Skeletal muscle tissue (tissue), 3 donors: ENCODE measurements at regions not wholly inside any gene's neighbourhood (a gene's known extent, or its start where the extent isn't known, plus 50 kb on each side); places are given as distances from the start of the nearest gene placed in this dataset.
A peak's percentile ranks its signal among the peaks of the same experiment; 100 is the strongest.

Experiments
- H3K27ac ChIP-seq: one replicate; pipeline ENCODE4 v1.7.0; 2013; ENCODE audit warnings: mild to moderate bottlenecking, low read depth, low read length, inconsistent platforms
- H3K27me3 ChIP-seq, 3 donors: one replicate each; pipeline ENCODE4 v1.7.0; 2013; ENCODE audit warnings: low read length in 3 of 3; ENCODE audit not compliant: control insufficient read depth in 3 of 3, insufficient read depth in 3 of 3
- H3K36me3 ChIP-seq, 3 donors: one replicate each; pipeline ENCODE4 v1.7.0; 2013; ENCODE audit warnings: low read length in 3 of 3; ENCODE audit not compliant: control insufficient read depth in 3 of 3, insufficient read depth in 3 of 3
- H3K4me1 ChIP-seq, 3 donors: one replicate each; pipeline ENCODE4 v1.7.0; 2013; ENCODE audit warnings: low read length in 3 of 3, mild to moderate bottlenecking in 3 of 3; ENCODE audit not compliant: control insufficient read depth in 3 of 3, insufficient read depth in 3 of 3
- H3K4me3 ChIP-seq, 3 donors: one replicate each; pipeline ENCODE4 v1.7.0; 2013; ENCODE audit warnings: low read length in 3 of 3
- H3K9ac ChIP-seq, 3 donors: one replicate each; pipeline ENCODE4 v1.7.0; 2013; ENCODE audit warnings: low read length in 3 of 3, mild to moderate bottlenecking in 3 of 3, moderate library complexity in 2 of 3, low read depth in 1 of 3
- H3K9me3 ChIP-seq, 3 donors: one replicate each; pipeline ENCODE4 v1.7.0; 2013; ENCODE audit warnings: low read length in 3 of 3; ENCODE audit not compliant: control insufficient read depth in 3 of 3
- donor health status: Osteomylitis.

DNA sequence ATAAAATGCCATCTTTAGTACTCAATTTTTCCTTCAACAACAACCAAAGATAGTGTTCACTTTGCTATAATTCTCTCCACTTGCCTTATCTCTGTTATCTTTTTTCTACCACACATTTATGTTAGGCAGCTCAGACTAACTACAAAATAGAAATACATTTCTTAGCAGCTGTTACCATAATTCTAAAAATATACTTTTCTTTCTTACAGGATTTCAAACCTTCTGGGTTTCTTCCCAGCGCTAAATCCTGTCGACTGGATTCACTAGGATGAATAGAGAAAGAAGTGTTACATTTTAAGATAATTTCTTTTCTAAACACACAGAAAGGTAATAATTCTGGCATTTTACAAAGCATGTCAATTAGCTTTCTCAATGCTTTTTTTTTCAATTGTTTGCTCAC lies 105.5 kb upstream of the GK2 start:
- Histone ChIP-seq H3K36me3 (no peaks in the 10 kb centered on the region), H3K9me3 (no peaks in the 10 kb centered on the region), H3K9ac (no peak overlapping the region), H3K27ac (no peak overlapping the region), H3K4me1 (peaks cover 0 to 7% (median 5%) of the 10 kb centered on the region in 3 donors), H3K4me3 (no peak overlapping the region), H3K27me3 (no peaks in the 10 kb centered on the region)

DNA sequence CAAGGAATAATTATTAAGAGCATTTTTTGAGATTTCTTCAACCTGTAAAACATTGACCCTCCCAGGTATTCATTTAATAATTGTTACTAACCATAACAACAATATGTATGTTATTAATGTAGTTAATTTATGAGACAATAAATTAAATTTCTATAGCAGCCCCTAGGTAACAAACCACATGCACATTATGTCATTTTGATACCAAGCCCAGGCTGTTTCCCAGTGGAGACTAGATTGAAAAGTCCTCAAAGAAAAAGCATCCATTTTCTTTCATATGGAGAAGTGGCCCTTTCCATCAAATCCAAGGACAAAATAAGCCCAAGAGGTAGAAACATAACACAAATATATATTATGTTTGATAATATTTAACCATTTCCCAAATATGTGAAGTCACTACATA lies 104.3 kb upstream of the GK2 start:
- H3K4me1 ChIP-seq = peaks cover 0 to 7% (median 5%) of the 10 kb centered on the region in 3 donors
- H3K4me3 ChIP-seq = no peak overlapping the region
- H3K9ac ChIP-seq = no peak overlapping the region
- no peaks in the 10 kb centered on the region for H3K27me3 ChIP-seq
- no peaks in the 10 kb centered on the region for H3K36me3 ChIP-seq
- no peak overlapping the region for H3K27ac ChIP-seq
- no peaks in the 10 kb centered on the region for H3K9me3 ChIP-seq

DNA sequence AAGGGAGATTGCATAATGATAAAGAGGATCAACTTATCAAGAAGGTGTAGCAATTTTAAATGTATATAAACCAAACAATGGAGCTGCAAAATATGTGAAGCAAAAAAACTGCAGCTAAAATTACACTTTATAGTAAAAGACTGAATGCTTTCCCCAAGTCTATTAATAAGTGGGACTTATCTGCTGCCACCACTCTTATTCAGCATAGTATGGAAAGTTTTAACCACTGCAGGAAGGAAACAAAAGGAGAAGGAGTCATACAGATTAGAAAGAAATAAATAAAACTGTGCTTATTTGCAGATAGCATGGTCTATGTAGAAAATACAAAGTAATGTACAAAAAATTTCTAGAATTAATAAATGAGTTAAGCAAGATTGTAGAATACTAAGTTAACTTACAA lies 94.1 kb upstream of the GK2 start:
- H3K27me3 ChIP-seq = no peaks in the 10 kb centered on the region
- no peaks in the 10 kb centered on the region for H3K36me3 ChIP-seq
- H3K9me3 ChIP-seq = no peaks in the 10 kb centered on the region
- no peak overlapping the region for H3K9ac ChIP-seq
- H3K27ac ChIP-seq = no peak overlapping the region
- no peak overlapping the region for H3K4me3 ChIP-seq
- H3K4me1 ChIP-seq = no peaks in the 10 kb centered on the region

DNA sequence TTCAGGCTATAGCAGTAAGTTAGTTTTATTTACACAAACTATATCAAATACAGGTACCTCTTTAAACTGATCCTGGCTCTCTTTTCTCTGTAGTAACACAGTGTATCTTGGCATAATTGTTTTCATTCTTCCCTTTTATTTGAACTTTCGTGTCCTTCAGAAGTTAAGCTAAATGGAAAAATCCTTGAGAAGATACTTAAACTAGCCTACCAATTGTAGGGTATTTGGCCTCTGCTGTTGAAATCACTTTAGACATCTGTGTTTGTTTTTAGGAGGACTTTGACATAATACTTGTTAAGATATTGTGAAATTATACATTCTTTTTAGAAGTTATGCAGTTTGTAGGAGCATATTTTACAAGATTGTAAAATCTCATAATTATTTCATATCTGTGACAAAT lies 90.3 kb upstream of the GK2 start:
- Histone ChIP-seq H3K9ac (no peak overlapping the region), H3K36me3 (no peaks in the 10 kb centered on the region), H3K27me3 (no peaks in the 10 kb centered on the region), H3K4me3 (peak overlapping the region in 1 of 3 donors; percentile 5), H3K9me3 (no peaks in the 10 kb centered on the region), H3K4me1 (no peaks in the 10 kb centered on the region), H3K27ac (no peak overlapping the region)

DNA sequence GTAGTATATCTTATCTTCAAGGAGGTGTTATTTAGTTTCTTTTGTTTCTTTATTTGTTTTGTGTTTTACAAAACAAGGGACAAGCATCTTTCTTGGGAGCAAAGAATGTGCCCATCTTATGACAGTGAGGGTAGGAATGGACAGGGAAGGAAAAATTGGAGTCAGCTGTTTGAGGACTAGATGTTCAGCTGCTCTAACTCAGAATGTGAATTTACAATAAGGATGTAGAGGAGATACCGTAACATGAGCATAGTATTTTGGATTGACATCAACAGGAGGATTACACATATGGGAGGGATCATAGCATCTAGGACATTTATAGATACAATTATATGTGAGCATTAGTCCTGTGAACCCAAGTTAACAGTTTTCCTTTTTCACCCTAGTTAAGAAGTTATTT lies 89.0 kb upstream of the GK2 start:
- Histone ChIP-seq H3K4me3 (no peak overlapping the region), H3K9ac (no peak overlapping the region)

DNA sequence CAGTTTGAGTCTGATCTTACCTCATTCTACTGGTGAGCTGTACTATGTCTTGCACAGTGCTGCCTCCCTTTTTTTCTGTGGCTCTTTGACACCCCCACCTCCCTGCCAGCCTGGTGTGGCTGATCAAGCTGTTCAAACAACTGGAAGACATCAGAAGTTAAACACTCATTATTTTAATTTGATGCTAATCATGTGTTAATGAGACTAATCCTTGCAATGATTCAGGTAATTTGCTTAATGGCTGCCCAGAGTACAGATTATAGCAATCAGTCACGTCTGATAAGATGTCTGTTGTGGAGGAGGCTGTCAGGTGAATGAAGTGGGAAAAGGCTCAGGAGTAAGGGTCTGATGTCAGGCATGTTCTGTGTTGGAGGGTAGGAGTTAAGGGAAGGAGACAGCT lies 87.4 kb upstream of the GK2 start:
- H3K4me1 ChIP-seq = no peaks in the 10 kb centered on the region
- H3K9me3 ChIP-seq = no peaks in the 10 kb centered on the region
- H3K27me3 ChIP-seq = no peaks in the 10 kb centered on the region
- H3K36me3 ChIP-seq = no peaks in the 10 kb centered on the region
- no peak overlapping the region for H3K27ac ChIP-seq
- no peak overlapping the region for H3K9ac ChIP-seq
- peak overlapping the region in 1 of 3 donors; percentile 45 for H3K4me3 ChIP-seq

More for the DNA sequence above, 89.0 kb upstream of the GK2 start:
- Histone ChIP-seq H3K36me3 (no peaks in the 10 kb centered on the region), H3K27ac (no peak overlapping the region), H3K9me3 (no peaks in the 10 kb centered on the region), H3K27me3 (no peaks in the 10 kb centered on the region), H3K4me1 (no peaks in the 10 kb centered on the region)

DNA sequence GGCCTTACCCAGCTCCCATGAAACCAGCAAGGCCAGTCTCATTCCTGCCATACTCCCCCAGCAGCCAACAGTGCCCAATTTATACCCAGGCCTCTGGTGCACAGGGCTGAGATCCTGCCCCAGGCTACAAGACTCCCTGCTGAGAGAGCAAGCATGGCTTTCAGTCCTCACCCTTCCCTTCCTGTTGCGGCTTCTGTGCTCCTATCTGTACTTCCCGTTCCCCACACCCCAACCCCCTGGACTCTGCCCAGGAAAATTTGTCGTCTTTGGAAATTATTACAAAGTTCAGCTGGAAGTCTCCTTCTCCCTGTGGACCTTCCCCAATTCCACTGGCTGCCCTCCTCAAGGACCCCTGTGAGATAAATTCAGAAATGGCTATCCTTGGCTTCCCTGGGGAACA lies 84.1 kb upstream of the GK2 start:
- H3K27me3 ChIP-seq = no peaks in the 10 kb centered on the region
- no peaks in the 10 kb centered on the region for H3K9me3 ChIP-seq
- no peaks in the 10 kb centered on the region for H3K4me1 ChIP-seq
- H3K4me3 ChIP-seq = no peak overlapping the region
- peak overlapping the region; percentile 12 for H3K27ac ChIP-seq
- H3K9ac ChIP-seq = no peak overlapping the region
- H3K36me3 ChIP-seq = no peaks in the 10 kb centered on the region

DNA sequence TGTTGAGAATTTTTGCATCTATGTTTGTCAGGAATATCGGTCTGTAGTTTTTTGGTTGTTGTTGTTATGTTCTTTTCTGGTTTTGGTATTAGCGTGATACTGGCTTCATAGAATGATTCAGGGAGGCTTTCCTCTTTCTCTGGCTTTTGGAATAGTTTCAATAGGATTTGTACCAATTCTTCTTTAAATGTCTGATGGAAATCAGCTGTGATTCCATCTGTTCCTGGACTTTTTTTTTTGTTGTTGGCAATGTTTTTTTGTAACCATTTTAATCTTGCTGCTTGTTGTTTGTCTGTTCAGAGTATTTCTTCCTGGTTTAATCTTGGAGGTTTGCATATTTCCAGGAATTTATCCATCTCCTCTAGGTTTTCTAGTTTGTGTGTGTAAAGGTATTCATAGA lies 81.5 kb upstream of the GK2 start:
- Histone ChIP-seq H3K4me3 (no peak overlapping the region), H3K36me3 (no peaks in the 10 kb centered on the region), H3K4me1 (no peaks in the 10 kb centered on the region), H3K27ac (no peak overlapping the region), H3K9me3 (no peaks in the 10 kb centered on the region), H3K27me3 (no peaks in the 10 kb centered on the region), H3K9ac (no peak overlapping the region)

DNA sequence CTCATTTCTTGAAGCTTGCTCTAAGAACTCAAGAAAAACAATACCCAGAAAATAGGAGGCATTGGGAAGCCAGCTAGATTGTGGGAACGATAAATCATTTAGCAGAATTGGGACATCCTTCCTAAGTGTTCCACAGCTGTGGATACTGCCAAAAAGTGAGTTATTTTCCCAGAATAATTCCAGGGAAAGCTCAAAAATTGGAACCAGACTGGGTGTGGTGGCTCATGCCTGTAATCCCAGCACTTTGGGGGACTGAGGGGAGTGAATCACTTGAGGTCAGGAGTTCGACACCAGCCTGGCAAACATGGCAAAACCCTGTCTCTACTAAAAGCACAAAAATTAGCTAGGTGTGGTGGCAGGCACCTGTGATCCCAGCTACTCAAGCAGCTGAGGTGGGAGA lies 68.2 kb upstream of the GK2 start:
- H3K27me3 ChIP-seq = no peaks in the 10 kb centered on the region
- H3K4me1 ChIP-seq = no peaks in the 10 kb centered on the region
- no peaks in the 10 kb centered on the region for H3K9me3 ChIP-seq
- no peak overlapping the region for H3K4me3 ChIP-seq
- H3K9ac ChIP-seq = no peak overlapping the region
- H3K36me3 ChIP-seq = no peaks in the 10 kb centered on the region
- no peak overlapping the region for H3K27ac ChIP-seq

DNA sequence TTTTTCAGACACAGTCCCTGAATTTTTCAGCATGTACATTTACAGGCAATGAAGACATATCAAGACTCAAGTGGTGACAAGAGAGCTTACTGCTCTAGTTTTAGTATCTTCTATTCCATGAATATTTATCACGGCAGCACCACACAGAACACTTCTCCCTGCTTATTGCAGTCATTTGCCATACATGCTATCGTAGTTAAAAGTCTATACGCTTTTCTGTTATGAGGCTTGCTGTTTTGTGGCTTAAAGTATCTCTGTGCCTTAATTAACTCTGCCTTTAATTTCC lies 65.4 kb upstream of the GK2 start:
- H3K4me3 ChIP-seq = no peak overlapping the region
- H3K27me3 ChIP-seq = no peaks in the 10 kb centered on the region
- H3K9me3 ChIP-seq = no peaks in the 10 kb centered on the region
- H3K4me1 ChIP-seq = no peaks in the 10 kb centered on the region
- no peak overlapping the region for H3K27ac ChIP-seq
- no peak overlapping the region for H3K9ac ChIP-seq
- no peaks in the 10 kb centered on the region for H3K36me3 ChIP-seq

DNA sequence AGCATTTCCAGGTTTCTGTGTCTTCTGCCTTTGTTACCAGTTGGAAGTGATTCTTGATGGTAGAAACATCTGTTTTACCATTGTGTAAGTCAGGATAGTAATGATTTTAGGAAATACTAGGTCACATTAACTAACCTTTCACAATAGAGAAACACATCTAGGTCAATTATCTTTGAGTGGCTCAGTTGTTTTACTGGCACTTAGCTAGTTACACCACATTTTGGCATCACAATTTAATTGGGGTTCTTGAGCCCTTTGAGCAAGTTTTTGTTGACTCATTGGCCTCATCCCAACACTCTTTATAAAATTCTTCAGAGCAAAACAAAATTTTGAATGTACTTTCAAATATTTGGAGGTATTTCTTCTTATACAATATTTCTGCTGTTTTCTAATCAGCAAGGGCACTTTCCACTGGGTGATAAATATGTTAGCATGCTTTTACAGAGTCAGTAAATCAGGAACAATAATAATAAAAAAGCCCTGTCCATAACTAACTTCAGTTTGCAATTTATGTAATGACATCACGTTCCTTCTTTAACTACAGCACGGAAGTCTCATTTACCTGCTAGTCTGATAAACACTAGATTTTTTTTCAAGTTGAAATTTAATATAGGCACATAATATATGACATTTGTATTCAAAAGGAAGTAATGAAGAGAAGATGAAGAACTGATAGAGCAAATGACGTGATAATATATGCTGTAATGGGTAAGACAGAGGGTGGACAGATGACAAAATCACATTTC lies 64.8 kb upstream of the GK2 start:
- no peaks in the 10 kb centered on the region for H3K4me1 ChIP-seq
- H3K9me3 ChIP-seq = no peaks in the 10 kb centered on the region
- H3K27ac ChIP-seq = no peak overlapping the region
- no peak overlapping the region for H3K9ac ChIP-seq
- no peak overlapping the region for H3K4me3 ChIP-seq
- no peaks in the 10 kb centered on the region for H3K36me3 ChIP-seq
- H3K27me3 ChIP-seq = no peaks in the 10 kb centered on the region
